ENCODE measurements at regions not wholly inside any gene's neighbourhood (a gene's known extent, or its start where the extent isn't known, plus 50 kb on each side); places are given as distances from the start of the nearest gene placed in this dataset.

DNA sequence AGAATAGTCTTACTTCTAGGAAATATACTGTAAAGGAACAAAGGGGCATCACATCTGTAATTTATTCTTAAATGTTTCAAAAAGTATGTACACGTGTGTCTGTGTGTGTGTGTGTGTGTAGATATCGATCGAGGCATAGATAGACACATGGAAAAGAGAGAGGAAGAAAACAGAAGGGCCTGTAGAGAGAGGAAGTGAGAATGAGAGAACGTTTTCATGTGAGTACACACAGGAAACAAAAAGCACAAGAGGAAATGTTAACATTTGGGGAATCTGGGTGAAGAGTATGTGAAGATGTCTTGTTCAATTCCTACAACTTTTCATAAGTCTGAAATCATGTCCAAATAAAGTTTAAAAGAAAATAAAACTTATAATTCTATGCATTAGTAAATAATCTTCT, 286.5 kb upstream of the SORCS1 start:
- TF ChIP-seq CTCF (conservative IDR thresholded peaks at IDR 0.05) (no peak), EZH2 (IDR thresholded peaks at IDR 0.05; ENCODE audit: low read depth) (no peak)

Measured in PC-9 (cell line).